Activated B cell treated with CpG ODN at 0.5 μM for 24 hours (primary cell): ENCODE measurements at regions not wholly inside any gene's neighbourhood (a gene's known extent, or its start where the extent isn't known, plus 50 kb on each side); places are given as distances from the start of the nearest gene placed in this dataset.

Experiments
- ATAC-seq: fragments of 200-7000 bp; cut with Tn5 transposase; one replicate; pipeline ENCODE4 v1.10.0; 2021; ENCODE audit warnings: low read depth, mild to moderate bottlenecking, moderate library complexity
- CTCF ChIA-PET: fragments of 350-600 bp; sonication (Branson Sonifier 250); formaldehyde crosslinking; loops from one replicate; lab custom pipeline; 2021; ENCODE audit warnings: antibody characterized with exemption; lab: Charles Lee
- POLR2A ChIA-PET: fragments of 350-600 bp; sonication (Branson Sonifier 250); formaldehyde crosslinking; loops from one replicate; lab custom pipeline; 2021; ENCODE audit warnings: antibody characterized with exemption; lab: Charles Lee
- DNase-seq: peaks from one replicate; pipeline ENCODE4 v3.0.0; 2022
- H3K27ac Mint-ChIP-seq: one replicate; pipeline ENCODE4 v1.8.0; 2020; ENCODE audit warnings: mixed read lengths
- H3K27me3 Mint-ChIP-seq: one replicate; pipeline ENCODE4 v1.8.0; 2021; ENCODE audit warnings: mixed read lengths
- H3K36me3 Mint-ChIP-seq: one replicate; pipeline ENCODE4 v1.8.0; 2021; ENCODE audit warnings: low read depth, mixed read lengths
- H3K4me1 Mint-ChIP-seq: one replicate; pipeline ENCODE4 v1.8.0; 2021; ENCODE audit warnings: mixed read lengths
- H3K4me3 Mint-ChIP-seq: one replicate; pipeline ENCODE4 v1.8.0; 2020; ENCODE audit warnings: mild to moderate bottlenecking, mixed read lengths
- H3K9me3 Mint-ChIP-seq: one replicate; pipeline ENCODE4 v1.8.0; 2020; ENCODE audit warnings: mixed read lengths
- CTCF ChIP-seq: fragments of 200-600 bp; IDR thresholded peaks from one replicate; pipeline ENCODE4 v1.8.0; 2022; ENCODE audit warnings: antibody characterized with exemption, mild to moderate bottlenecking
- intact Hi-C: fragments of 100-400 bp; cut with micrococcal nuclease; formaldehyde crosslinking; loops from one replicate; pipeline ENCODE4 v1.15.1; 2024

- Mint-ChIP-seq H3K27ac (no peak overlapping the region), H3K9me3 (no peaks in the 10 kb centered on the region), H3K4me1 (no peaks in the 10 kb centered on the region), H3K4me3 (no peak overlapping the region), H3K27me3 (no peaks in the 10 kb centered on the region), H3K36me3 (no peaks in the 10 kb centered on the region)
- CTCF ChIA-PET = no interaction called here
- no peak for TF ChIP-seq CTCF
- intact Hi-C loops = no loop called here
- POLR2A ChIA-PET = no interaction called here
- no peak for DNase-seq
- ATAC-seq = no peak
These were observed 294.4 kb downstream of the BAMBI start for GRCh38 chr10:28971764-28972163.

GRCh38 chr10:28973309-28973972 lies 296.1 kb downstream of the BAMBI start:
- H3K36me3 Mint-ChIP-seq = no peaks in the 10 kb centered on the region
- H3K27ac Mint-ChIP-seq = no peak overlapping the region
- H3K4me1 Mint-ChIP-seq = no peaks in the 10 kb centered on the region
- DNase-seq = no peak
- peaks cover 5% of the 10 kb centered on the region for H3K9me3 Mint-ChIP-seq
- ChIA-PET CTCF (no interaction called here), POLR2A (no interaction called here)
- no peak for TF ChIP-seq CTCF
- H3K4me3 Mint-ChIP-seq = no peak overlapping the region
- ATAC-seq = no peak
- intact Hi-C loops = no loop called here
- H3K27me3 Mint-ChIP-seq = no peaks in the 10 kb centered on the region

- no peak for TF ChIP-seq CTCF
- Mint-ChIP-seq H3K4me1 (no peaks in the 10 kb centered on the region), H3K9me3 (peaks cover 5% of the 10 kb centered on the region), H3K27me3 (no peaks in the 10 kb centered on the region), H3K27ac (no peak overlapping the region), H3K4me3 (no peak overlapping the region), H3K36me3 (no peaks in the 10 kb centered on the region)
- no peak for ATAC-seq
- no peak for DNase-seq
- POLR2A ChIA-PET = no interaction called here
- intact Hi-C loops = no loop called here
- CTCF ChIA-PET = no interaction called here
These were observed 298.7 kb downstream of the BAMBI start for GRCh38 chr10:28975891-28976531.

- ATAC-seq = no peak
- CTCF ChIA-PET = no interaction called here
- no peak for TF ChIP-seq CTCF
These were observed 300.2 kb downstream of the BAMBI start for GRCh38 chr10:28977518-28977917.

GRCh38 chr10:28980264-28980663 lies 302.9 kb downstream of the BAMBI start:
- Mint-ChIP-seq H3K36me3 (no peaks in the 10 kb centered on the region), H3K9me3 (peaks cover 5% of the 10 kb centered on the region), H3K4me3 (no peak overlapping the region), H3K4me1 (peaks cover 4% of the 10 kb centered on the region), H3K27ac (no peak overlapping the region), H3K27me3 (no peaks in the 10 kb centered on the region)
- TF ChIP-seq CTCF = no peak
- intact Hi-C loops = no loop called here
- ATAC-seq (no peak), DNase-seq (no peak)
- ChIA-PET CTCF (interaction anchor here (2.3 kb wide), 1 partner anchor 11 kb away, joined by 5 read pairs; no protein-coding TSS in a partner anchor), POLR2A (no interaction called here)

More at GRCh38 chr10:28977518-28977917, 300.2 kb downstream of the BAMBI start:
- intact Hi-C loops = no loop called here
- Mint-ChIP-seq H3K4me3 (no peak overlapping the region), H3K9me3 (peaks cover 5% of the 10 kb centered on the region), H3K4me1 (no peaks in the 10 kb centered on the region), H3K27me3 (no peaks in the 10 kb centered on the region), H3K36me3 (no peaks in the 10 kb centered on the region), H3K27ac (no peak overlapping the region)
- POLR2A ChIA-PET = no interaction called here
- no peak for DNase-seq
